C4-2B (cell line): ENCODE measurements at regions not wholly inside any gene's neighbourhood (a gene's known extent, or its start where the extent isn't known, plus 50 kb on each side); places are given as distances from the start of the nearest gene placed in this dataset.

Experiments used
- H3K27ac ChIP-seq: fragments of 450-650 bp; 2 replicates; pipeline ENCODE4 v1.5.1; 2017
- ZFX ChIP-seq: fragments of 450-650 bp; IDR thresholded peaks from 2 replicates; pipeline ENCODE4 v1.6.1; 2017
- TF ChIP-seq, protein P1 (sequence below): fragments of 450-650 bp; conservative IDR thresholded peaks from 2 replicates; pipeline ENCODE4 v1.5.1; 2017; ENCODE audit warnings: mild to moderate bottlenecking

DNA sequence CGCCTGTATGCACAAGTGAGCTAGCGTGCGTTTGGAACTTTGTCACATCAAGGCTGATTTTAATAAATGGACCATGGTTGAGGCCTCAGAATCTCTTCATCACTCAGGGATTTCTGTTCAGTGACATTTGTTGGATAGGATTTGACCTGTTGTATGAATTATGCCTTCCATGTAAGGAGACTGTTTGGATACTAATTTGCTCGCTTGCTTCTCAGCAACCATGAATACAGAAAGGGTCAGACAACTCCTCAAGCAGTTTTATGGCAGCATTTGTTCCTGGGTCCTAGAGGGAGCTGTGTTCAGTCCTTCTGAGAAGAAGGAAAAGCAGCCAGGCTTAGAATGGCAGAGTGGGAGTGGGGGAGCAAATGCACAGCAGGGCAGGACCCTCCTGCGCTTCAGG is 269.7 kb upstream of the LCORL start:
- TF ChIP-seq, protein P1, sequence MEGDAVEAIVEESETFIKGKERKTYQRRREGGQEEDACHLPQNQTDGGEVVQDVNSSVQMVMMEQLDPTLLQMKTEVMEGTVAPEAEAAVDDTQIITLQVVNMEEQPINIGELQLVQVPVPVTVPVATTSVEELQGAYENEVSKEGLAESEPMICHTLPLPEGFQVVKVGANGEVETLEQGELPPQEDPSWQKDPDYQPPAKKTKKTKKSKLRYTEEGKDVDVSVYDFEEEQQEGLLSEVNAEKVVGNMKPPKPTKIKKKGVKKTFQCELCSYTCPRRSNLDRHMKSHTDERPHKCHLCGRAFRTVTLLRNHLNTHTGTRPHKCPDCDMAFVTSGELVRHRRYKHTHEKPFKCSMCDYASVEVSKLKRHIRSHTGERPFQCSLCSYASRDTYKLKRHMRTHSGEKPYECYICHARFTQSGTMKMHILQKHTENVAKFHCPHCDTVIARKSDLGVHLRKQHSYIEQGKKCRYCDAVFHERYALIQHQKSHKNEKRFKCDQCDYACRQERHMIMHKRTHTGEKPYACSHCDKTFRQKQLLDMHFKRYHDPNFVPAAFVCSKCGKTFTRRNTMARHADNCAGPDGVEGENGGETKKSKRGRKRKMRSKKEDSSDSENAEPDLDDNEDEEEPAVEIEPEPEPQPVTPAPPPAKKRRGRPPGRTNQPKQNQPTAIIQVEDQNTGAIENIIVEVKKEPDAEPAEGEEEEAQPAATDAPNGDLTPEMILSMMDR: no peak
- TF ChIP-seq ZFX: no peak
- H3K27ac ChIP-seq: no peak overlapping the region

DNA sequence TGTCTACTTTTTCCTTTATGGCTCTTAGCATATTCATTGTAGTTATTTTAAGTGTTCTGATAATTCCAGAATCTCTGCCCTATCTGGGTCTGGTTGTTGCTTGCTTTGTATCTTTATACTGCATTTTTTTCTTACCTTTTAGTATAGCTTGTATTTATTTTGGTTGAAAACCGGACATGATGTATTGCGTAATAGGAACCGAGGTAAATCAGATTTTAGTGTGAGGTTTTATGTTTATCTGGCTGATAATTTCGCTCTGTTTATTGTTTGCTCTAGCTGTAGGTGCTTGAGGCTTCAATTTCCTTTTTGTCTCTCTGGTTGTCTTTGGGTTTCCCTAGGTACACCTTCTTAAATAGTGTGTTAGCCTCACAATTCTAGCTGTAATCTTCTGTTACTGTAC is 263.8 kb upstream of the LCORL start:
- no peak for TF ChIP-seq ZFX
- TF ChIP-seq, protein P1: no peak
- no peak overlapping the region for H3K27ac ChIP-seq

DNA sequence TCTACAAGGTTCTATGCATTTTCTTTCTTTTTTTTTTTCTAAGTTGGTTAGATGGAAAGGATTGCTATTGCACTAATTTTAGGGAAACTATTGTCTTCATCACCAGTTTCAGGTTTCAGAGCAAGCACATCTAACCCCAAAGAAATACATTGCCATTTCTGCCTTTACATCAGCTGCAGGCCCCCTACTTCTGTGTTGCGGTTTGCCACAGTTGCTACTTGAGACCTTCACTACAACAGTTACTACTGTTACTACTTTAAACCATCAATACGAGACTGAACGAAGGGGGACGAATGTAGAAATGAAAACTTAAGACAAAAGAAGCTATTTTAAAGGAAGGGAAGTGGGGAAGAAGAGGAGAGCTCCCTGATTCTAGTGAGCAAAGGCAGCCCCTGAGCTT is 256.7 kb upstream of the LCORL start:
- H3K27ac ChIP-seq: no peak overlapping the region

DNA sequence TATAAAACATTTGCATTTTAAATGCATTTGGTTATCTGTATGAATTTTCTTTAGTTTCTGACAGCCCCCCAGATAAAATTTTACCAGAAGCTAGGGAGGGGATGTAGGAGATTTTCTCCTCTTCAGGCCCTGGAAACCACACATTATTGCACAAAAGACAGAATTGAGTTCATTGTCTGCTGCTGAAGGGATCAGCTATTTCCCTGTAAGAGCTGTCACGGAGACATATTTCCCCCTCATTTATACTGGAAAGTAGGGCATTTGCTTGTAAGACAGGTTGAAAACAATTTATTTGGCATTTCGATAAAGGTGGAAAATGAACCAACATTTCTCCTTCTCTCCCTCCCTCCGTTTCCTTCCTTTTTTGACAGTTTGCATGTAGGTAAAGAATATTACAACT is 241.3 kb upstream of the LCORL start:
- no peak overlapping the region for H3K27ac ChIP-seq
- TF ChIP-seq ZFX: no peak
- TF ChIP-seq, protein P1: no peak

More for the DNA sequence above, 256.7 kb upstream of the LCORL start:
- TF ChIP-seq ZFX: no peak
- TF ChIP-seq, protein P1: no peak

DNA sequence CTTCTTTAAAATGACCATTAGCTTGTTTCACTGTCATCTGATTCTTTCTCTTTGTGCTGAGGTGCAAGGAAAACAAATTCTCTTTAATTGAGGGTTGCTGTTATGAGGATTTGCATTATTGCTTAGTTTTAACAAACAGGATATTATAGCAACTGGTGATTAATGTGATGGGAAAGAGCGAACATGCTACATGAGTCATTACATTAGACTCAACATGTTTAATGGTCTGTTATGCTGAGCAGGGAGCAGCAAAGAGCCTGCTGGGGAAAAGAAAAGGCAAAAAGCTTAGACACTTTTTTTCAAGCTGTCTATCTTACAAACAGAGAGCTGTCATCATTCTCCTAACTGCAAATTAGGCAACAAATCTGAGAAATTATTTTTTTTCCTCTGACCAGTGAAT is 230.5 kb upstream of the LCORL start:
- no peak overlapping the region for H3K27ac ChIP-seq
- TF ChIP-seq ZFX: no peak
- TF ChIP-seq, protein P1: no peak

DNA sequence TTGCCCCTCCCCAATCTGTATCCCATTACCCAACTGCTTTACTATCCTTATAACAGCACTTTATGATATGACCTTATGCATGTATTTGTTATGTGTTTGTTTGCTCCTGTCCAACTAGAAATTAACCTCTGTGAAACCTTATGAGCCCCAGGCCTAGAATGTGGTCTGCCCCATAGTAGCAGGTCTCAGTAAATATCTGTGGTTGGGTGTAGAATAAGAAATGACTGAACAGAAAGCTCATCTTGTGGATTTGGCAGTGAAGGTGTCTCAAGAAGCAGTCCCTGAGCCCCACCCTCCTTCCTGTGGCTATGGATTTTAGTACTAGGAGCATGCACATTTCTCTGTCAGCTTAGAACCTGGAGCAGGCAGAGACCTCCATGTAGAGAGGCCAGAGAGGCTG is 229.0 kb upstream of the LCORL start:
- H3K27ac ChIP-seq: no peak overlapping the region
- TF ChIP-seq ZFX: no peak
- TF ChIP-seq, protein P1: no peak

DNA sequence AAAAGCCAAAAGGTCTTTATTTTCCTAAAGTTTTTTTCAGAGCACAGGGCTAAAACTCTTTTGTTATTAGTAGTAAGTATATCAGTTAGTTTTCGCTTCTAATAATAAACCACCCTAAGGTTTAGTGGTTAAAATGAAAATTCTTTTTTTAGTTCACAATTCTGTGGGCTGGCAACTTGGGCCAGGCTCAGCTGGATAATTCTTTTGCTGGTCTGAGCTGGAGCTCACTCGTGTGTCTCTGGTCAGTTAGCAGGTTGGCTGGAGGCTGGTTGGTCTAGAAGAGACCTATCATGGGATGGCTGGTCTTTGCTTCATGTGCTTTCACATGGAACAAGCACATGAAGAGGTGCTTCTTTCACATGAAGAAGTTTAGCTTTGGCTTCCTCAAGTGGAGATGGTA is 227.1 kb upstream of the LCORL start:
- no peak overlapping the region for H3K27ac ChIP-seq
- TF ChIP-seq, protein P1: no peak
- no peak for TF ChIP-seq ZFX
